ENCODE measurements at regions not wholly inside any gene's neighbourhood (a gene's known extent, or its start where the extent isn't known, plus 50 kb on each side); places are given as distances from the start of the nearest gene placed in this dataset.

- no peak overlapping the region for H3K27ac ChIP-seq (ENCODE audit: extremely low read depth, low read depth, low read length)
- no peak overlapping the region for H3K4me2 ChIP-seq (ENCODE audit: insufficient read depth, low read length)
- FAIRE-seq (peak; percentile 94), ATAC-seq (peak; percentile 96), DNase-seq (ENCODE audit: extremely low read depth in 1 of 4, low spot score in 3 of 4) (peak; percentile 57 to 70 (median 60))
- in situ Hi-C loops (cut with MboI), result loop anchor here (10.0 kb wide), 1 partner anchor 414 kb away; no protein-coding TSS in a partner anchor
- H2AFZ ChIP-seq (ENCODE audit: low read depth, low read length), result no peak overlapping the region
- 7% methylated on average over 10 of the region's 10 CpGs for WGBS (ENCODE audit: insufficient coverage, low coverage, missing lambda C conversion rate)
- ChIA-PET CTCF (ENCODE audit: low intra/inter-chr PET ratio) (interaction anchor here (0.6 to 0.7 kb wide), 2 partner anchors 368 to 919 kb away, joined by 3 read pairs; no protein-coding TSS in a partner anchor), POLR2A (no interaction called here)
- no TSS peak for BruUV-seq (replicated peaks)
- H3K79me2 ChIP-seq (ENCODE audit: control insufficient read depth, insufficient read depth, low read length), result no peaks in the 10 kb centered on the region
- H3K4me3 ChIP-seq, result no peak overlapping the region
- no peaks in the 10 kb centered on the region for H3K27me3 ChIP-seq (ENCODE audit: control insufficient read depth in 2 of 2, insufficient read depth in 2 of 2, low read length in 2 of 2)
- no peaks in the 10 kb centered on the region for H3K36me3 ChIP-seq (ENCODE audit: control insufficient read depth, insufficient read depth, low read length)
- no peaks in the 10 kb centered on the region for H3K4me1 ChIP-seq (replicated peaks in 1 of 2; ENCODE audit: control insufficient read depth in 2 of 2, insufficient read depth in 2 of 2, low read length in 2 of 2)
- no peak overlapping the region for H3K9ac ChIP-seq (ENCODE audit: insufficient read depth in 1 of 2, low read depth in 2 of 2, low read length in 2 of 2)
- no peaks in the 10 kb centered on the region for H4K20me1 ChIP-seq (replicated peaks; ENCODE audit: control insufficient read depth, insufficient read depth, low read length)
- intact Hi-C loops (cut with micrococcal nuclease), result loop anchor here (1.0 to 10.0 kb wide), 4 partner anchors 66 to 1446 kb away; no protein-coding TSS in a partner anchor
- no peaks in the 10 kb centered on the region for H3K9me3 ChIP-seq (replicated peaks; ENCODE audit: control insufficient read depth, insufficient read depth, low read depth, low read length)
- H3K9me1 ChIP-seq (ENCODE audit: control insufficient read depth, insufficient read depth, low read length), result no peaks in the 10 kb centered on the region
- TF ChIP-seq, protein P1, sequence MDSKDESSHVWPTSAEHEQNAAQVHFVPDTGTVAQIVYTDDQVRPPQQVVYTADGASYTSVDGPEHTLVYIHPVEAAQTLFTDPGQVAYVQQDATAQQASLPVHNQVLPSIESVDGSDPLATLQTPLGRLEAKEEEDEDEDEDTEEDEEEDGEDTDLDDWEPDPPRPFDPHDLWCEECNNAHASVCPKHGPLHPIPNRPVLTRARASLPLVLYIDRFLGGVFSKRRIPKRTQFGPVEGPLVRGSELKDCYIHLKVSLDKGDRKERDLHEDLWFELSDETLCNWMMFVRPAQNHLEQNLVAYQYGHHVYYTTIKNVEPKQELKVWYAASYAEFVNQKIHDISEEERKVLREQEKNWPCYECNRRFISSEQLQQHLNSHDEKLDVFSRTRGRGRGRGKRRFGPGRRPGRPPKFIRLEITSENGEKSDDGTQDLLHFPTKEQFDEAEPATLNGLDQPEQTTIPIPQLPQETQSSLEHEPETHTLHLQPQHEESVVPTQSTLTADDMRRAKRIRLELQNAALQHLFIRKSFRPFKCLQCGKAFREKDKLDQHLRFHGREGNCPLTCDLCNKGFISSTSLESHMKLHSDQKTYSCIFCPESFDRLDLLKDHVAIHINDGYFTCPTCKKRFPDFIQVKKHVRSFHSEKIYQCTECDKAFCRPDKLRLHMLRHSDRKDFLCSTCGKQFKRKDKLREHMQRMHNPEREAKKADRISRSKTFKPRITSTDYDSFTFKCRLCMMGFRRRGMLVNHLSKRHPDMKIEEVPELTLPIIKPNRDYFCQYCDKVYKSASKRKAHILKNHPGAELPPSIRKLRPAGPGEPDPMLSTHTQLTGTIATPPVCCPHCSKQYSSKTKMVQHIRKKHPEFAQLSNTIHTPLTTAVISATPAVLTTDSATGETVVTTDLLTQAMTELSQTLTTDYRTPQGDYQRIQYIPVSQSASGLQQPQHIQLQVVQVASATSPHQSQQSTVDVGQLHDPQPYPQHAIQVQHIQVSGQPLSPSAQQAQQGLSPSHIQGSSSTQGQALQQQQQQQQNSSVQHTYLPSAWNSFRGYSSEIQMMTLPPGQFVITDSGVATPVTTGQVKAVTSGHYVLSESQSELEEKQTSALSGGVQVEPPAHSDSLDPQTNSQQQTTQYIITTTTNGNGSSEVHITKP (IDR thresholded peaks at IDR 0.05; ENCODE audit: partially characterized antibody), result no peak
- TF ChIP-seq MEF2D (tag; conservative IDR thresholded peaks at IDR 0.05; ENCODE audit: low read depth) (no peak), NFIX (CRISPR knock-in tag; IDR thresholded peaks at IDR 0.05; ENCODE audit: low read depth) (peak; percentile 76), CTCF (IDR thresholded peaks at IDR 0.05 in 2 of 3, conservative IDR thresholded peaks at IDR 0.05 in 1 of 3; ENCODE audit: insufficient read depth in 2 of 3, low read depth in 1 of 3, low read length in 3 of 3) (peak; percentile 63 to 77 (median 74)), HMG20A (CRISPR knock-in tag; conservative IDR thresholded peaks at IDR 0.05) (no peak), ZNF280A (IDR thresholded peaks at IDR 0.05; ENCODE audit: low read depth, partially characterized antibody) (no peak), SMC3 (conservative IDR thresholded peaks at IDR 0.05; ENCODE audit: insufficient read depth, low read depth, low read length) (peak; percentile 65), HDGF (IDR thresholded peaks at IDR 0.05) (no peak), ZNF76 (CRISPR knock-in tag; IDR thresholded peaks at IDR 0.05; ENCODE audit: borderline replicate concordance) (no peak)
- TF ChIP-seq, protein P2, sequence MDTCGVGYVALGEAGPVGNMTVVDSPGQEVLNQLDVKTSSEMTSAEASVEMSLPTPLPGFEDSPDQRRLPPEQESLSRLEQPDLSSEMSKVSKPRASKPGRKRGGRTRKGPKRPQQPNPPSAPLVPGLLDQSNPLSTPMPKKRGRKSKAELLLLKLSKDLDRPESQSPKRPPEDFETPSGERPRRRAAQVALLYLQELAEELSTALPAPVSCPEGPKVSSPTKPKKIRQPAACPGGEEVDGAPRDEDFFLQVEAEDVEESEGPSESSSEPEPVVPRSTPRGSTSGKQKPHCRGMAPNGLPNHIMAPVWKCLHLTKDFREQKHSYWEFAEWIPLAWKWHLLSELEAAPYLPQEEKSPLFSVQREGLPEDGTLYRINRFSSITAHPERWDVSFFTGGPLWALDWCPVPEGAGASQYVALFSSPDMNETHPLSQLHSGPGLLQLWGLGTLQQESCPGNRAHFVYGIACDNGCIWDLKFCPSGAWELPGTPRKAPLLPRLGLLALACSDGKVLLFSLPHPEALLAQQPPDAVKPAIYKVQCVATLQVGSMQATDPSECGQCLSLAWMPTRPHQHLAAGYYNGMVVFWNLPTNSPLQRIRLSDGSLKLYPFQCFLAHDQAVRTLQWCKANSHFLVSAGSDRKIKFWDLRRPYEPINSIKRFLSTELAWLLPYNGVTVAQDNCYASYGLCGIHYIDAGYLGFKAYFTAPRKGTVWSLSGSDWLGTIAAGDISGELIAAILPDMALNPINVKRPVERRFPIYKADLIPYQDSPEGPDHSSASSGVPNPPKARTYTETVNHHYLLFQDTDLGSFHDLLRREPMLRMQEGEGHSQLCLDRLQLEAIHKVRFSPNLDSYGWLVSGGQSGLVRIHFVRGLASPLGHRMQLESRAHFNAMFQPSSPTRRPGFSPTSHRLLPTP (IDR thresholded peaks at IDR 0.05; ENCODE audit: borderline replicate concordance, extremely low read depth, insufficient read length), result no peak
These were observed 258.1 kb downstream of the TBL1XR1 start for GRCh38 chr3:176939022-176939817.

All from K562 (cell line).